ENCODE measurements at regions not wholly inside any gene's neighbourhood (a gene's known extent, or its start where the extent isn't known, plus 50 kb on each side); places are given as distances from the start of the nearest gene placed in this dataset.

DNA sequence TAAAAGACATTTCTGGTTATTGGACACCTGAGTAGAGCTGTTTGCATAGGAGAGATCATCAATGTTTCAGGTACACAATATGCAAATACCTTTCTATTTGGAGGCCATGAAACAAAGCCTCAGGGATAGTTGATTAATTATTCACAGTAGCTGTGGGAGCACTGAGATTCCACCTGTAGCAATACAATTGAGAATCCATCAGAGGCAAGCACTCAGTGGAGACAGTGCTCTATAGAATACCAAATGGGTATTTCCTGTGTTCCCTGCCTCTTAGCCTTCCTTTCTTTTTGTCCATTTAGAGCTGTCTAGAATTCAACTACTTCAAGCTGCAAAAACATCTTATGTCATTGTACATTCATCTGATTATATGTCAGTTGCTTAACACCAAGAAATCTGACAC is 1754.0 kb upstream of the ACO1 start:
- TF ChIP-seq EZH2 (IDR thresholded peaks at IDR 0.05) = no peak
- TF ChIP-seq, protein P1, sequence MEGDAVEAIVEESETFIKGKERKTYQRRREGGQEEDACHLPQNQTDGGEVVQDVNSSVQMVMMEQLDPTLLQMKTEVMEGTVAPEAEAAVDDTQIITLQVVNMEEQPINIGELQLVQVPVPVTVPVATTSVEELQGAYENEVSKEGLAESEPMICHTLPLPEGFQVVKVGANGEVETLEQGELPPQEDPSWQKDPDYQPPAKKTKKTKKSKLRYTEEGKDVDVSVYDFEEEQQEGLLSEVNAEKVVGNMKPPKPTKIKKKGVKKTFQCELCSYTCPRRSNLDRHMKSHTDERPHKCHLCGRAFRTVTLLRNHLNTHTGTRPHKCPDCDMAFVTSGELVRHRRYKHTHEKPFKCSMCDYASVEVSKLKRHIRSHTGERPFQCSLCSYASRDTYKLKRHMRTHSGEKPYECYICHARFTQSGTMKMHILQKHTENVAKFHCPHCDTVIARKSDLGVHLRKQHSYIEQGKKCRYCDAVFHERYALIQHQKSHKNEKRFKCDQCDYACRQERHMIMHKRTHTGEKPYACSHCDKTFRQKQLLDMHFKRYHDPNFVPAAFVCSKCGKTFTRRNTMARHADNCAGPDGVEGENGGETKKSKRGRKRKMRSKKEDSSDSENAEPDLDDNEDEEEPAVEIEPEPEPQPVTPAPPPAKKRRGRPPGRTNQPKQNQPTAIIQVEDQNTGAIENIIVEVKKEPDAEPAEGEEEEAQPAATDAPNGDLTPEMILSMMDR (IDR thresholded peaks at IDR 0.05) = no peak

Measured in neural progenitor cell (in vitro differentiated cells).